ENCODE measurements at regions not wholly inside any gene's neighbourhood (a gene's known extent, or its start where the extent isn't known, plus 50 kb on each side); places are given as distances from the start of the nearest gene placed in this dataset.

GRCh38 chr13:84238381-84238780 lies 356.1 kb upstream of the SLITRK1 start:
- DNase-seq = no peak

GRCh38 chr13:84237143-84237542 lies 354.9 kb upstream of the SLITRK1 start:
- no peak for DNase-seq

- no peak for DNase-seq
These were observed 352.1 kb upstream of the SLITRK1 start for GRCh38 chr13:84234416-84234815.

GRCh38 chr13:84230568-84230967 lies 348.3 kb upstream of the SLITRK1 start:
- no peak for DNase-seq

GRCh38 chr13:84211048-84211447 lies 328.8 kb upstream of the SLITRK1 start:
- DNase-seq = no peak

GRCh38 chr13:84208246-84208910 lies 326.1 kb upstream of the SLITRK1 start:
- no peak for DNase-seq

- no peak for DNase-seq
These were observed 325.2 kb upstream of the SLITRK1 start for GRCh38 chr13:84207509-84207908.

- no peak for DNase-seq
These were observed 318.7 kb upstream of the SLITRK1 start for GRCh38 chr13:84200971-84201370.

- DNase-seq = no peak
These were observed 309.9 kb upstream of the SLITRK1 start for GRCh38 chr13:84192125-84192524.

GRCh38 chr13:84191139-84191538 lies 308.9 kb upstream of the SLITRK1 start:
- no peak for DNase-seq

GRCh38 chr13:84187626-84188025 lies 305.4 kb upstream of the SLITRK1 start:
- no peak for DNase-seq

GRCh38 chr13:84139561-84140158 lies 257.4 kb upstream of the SLITRK1 start:
- no peak for DNase-seq

- no peak for DNase-seq
These were observed 255.0 kb upstream of the SLITRK1 start for GRCh38 chr13:84137292-84137691.

- no peak for DNase-seq
These were observed 254.3 kb upstream of the SLITRK1 start for GRCh38 chr13:84136582-84136981.

- no peak for DNase-seq
These were observed 250.2 kb upstream of the SLITRK1 start for GRCh38 chr13:84132491-84132890.

- DNase-seq = no peak
These were observed 249.0 kb upstream of the SLITRK1 start for GRCh38 chr13:84131249-84131648.

- DNase-seq = no peak
These were observed 248.3 kb upstream of the SLITRK1 start for GRCh38 chr13:84130495-84131114.

GRCh38 chr13:84129966-84130365 lies 247.7 kb upstream of the SLITRK1 start:
- DNase-seq = peak; percentile 31

GRCh38 chr13:84127597-84128128 lies 245.4 kb upstream of the SLITRK1 start:
- no peak for DNase-seq

GRCh38 chr13:84126671-84127171 lies 244.4 kb upstream of the SLITRK1 start:
- DNase-seq = no peak

- DNase-seq = no peak
These were observed 239.2 kb upstream of the SLITRK1 start for GRCh38 chr13:84121456-84121855.

- DNase-seq = no peak
These were observed 236.7 kb upstream of the SLITRK1 start for GRCh38 chr13:84118839-84119409.

- no peak for DNase-seq
These were observed 216.0 kb upstream of the SLITRK1 start for GRCh38 chr13:84098273-84098672.

- DNase-seq = no peak
These were observed 214.9 kb upstream of the SLITRK1 start for GRCh38 chr13:84097148-84097547.

Data from NCI-H1694 (cell line).